Panc1 (cell line): ENCODE measurements at regions not wholly inside any gene's neighbourhood (a gene's known extent, or its start where the extent isn't known, plus 50 kb on each side); places are given as distances from the start of the nearest gene placed in this dataset.

ENCODE experiments used
- POLR2AphosphoS5 ChIP-seq: IDR thresholded peaks from 2 replicates; pipeline ENCODE4 v1.6.1; 2012; ENCODE audit warnings: mild to moderate bottlenecking, low read depth, low read length, moderate library complexity
- SIN3A ChIP-seq: IDR thresholded peaks from 2 replicates; pipeline ENCODE4 v1.6.1; 2012; ENCODE audit warnings: low read depth, mild to moderate bottlenecking, low read length, moderate library complexity, borderline replicate concordance; ENCODE audit not compliant: insufficient read depth
- TCF7L2 ChIP-seq: IDR thresholded peaks from 2 replicates; pipeline ENCODE4 v1.6.1; 2011; ENCODE audit warnings: mild to moderate bottlenecking, low read depth, low read length, inconsistent platforms
- TF ChIP-seq, protein P1 (sequence below): fragments of 450-650 bp; IDR thresholded peaks from 2 replicates; pipeline ENCODE4 v1.5.1; 2017; ENCODE audit warnings: mild to moderate bottlenecking
- TF ChIP-seq, protein P2 (sequence below), 2 experiments: IDR thresholded peaks; 2 replicates each; pipeline ENCODE4 v1.6.1; 2011 to 2012; ENCODE audit warnings: low read depth in 2 of 2, control low read depth in 1 of 2, low read length in 1 of 2, mild to moderate bottlenecking in 1 of 2, moderate library complexity in 1 of 2; ENCODE audit not compliant: insufficient read depth in 1 of 2

DNA sequence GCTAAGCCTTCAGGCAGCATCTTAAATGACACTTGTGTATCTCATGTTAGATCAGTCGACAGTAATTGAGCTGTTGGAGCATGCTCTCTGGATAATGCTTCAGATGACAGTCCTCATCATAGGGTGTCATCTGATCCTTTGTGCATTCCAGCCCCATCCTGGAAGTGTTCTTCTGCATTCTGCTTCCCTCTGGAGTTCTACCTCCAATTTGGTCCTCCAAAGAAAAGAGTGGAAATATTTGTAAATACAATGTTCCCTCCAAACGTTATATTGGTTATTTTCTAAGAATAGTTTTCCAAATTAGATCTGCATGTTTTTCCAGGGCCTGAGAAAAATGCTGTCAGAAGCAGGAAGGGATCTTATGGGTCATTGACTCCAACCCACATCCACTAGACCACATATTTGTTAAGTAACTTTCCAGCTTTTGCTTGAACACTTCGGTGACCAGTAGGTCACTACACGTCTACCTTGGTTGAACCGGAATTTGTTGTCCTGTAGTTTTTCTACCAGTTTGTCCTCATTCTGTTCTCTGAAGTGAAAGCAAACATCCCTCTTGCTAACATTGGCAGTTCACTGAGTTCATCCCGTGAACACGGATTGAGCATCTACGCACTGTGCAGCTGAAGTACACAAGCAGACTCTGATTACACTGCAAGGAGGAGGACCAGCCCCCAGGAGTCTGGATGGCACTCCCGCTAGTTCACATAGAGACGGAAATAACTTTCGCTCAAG lies 136.0 kb downstream of the TLR5 start:
- TF ChIP-seq, protein P1, sequence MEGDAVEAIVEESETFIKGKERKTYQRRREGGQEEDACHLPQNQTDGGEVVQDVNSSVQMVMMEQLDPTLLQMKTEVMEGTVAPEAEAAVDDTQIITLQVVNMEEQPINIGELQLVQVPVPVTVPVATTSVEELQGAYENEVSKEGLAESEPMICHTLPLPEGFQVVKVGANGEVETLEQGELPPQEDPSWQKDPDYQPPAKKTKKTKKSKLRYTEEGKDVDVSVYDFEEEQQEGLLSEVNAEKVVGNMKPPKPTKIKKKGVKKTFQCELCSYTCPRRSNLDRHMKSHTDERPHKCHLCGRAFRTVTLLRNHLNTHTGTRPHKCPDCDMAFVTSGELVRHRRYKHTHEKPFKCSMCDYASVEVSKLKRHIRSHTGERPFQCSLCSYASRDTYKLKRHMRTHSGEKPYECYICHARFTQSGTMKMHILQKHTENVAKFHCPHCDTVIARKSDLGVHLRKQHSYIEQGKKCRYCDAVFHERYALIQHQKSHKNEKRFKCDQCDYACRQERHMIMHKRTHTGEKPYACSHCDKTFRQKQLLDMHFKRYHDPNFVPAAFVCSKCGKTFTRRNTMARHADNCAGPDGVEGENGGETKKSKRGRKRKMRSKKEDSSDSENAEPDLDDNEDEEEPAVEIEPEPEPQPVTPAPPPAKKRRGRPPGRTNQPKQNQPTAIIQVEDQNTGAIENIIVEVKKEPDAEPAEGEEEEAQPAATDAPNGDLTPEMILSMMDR, result no peak
- TF ChIP-seq TCF7L2 (no peak), POLR2AphosphoS5 (no peak), SIN3A (no peak)
- TF ChIP-seq, protein P2, sequence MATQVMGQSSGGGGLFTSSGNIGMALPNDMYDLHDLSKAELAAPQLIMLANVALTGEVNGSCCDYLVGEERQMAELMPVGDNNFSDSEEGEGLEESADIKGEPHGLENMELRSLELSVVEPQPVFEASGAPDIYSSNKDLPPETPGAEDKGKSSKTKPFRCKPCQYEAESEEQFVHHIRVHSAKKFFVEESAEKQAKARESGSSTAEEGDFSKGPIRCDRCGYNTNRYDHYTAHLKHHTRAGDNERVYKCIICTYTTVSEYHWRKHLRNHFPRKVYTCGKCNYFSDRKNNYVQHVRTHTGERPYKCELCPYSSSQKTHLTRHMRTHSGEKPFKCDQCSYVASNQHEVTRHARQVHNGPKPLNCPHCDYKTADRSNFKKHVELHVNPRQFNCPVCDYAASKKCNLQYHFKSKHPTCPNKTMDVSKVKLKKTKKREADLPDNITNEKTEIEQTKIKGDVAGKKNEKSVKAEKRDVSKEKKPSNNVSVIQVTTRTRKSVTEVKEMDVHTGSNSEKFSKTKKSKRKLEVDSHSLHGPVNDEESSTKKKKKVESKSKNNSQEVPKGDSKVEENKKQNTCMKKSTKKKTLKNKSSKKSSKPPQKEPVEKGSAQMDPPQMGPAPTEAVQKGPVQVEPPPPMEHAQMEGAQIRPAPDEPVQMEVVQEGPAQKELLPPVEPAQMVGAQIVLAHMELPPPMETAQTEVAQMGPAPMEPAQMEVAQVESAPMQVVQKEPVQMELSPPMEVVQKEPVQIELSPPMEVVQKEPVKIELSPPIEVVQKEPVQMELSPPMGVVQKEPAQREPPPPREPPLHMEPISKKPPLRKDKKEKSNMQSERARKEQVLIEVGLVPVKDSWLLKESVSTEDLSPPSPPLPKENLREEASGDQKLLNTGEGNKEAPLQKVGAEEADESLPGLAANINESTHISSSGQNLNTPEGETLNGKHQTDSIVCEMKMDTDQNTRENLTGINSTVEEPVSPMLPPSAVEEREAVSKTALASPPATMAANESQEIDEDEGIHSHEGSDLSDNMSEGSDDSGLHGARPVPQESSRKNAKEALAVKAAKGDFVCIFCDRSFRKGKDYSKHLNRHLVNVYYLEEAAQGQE (IDR thresholded peaks at IDR 0.05; ENCODE audit: insufficient read depth in 1 of 2, low read depth in 2 of 2, low read length in 1 of 2), result no peak
